Natural killer cell (primary cell): ENCODE measurements at regions not wholly inside any gene's neighbourhood (a gene's known extent, or its start where the extent isn't known, plus 50 kb on each side); places are given as distances from the start of the nearest gene placed in this dataset.

Experiments
- ATAC-seq, 3 donors: fragments of 150-1000 bp in 2 of 3; fragments of 200-7000 bp in 1 of 3; cut with Tn5 transposase; 1 replicate in 1 of 3; 2 replicates in 2 of 3; pipeline ENCODE4 v1.10.0; 2021; ENCODE audit warnings: mild to moderate bottlenecking in 2 of 3, moderate library complexity in 2 of 3
- DNase-seq, 2 donors: peaks; one replicate each; pipeline versions ENCODE4 v3.0.0 to v3.0.0-alpha.2; 2013 to 2021; ENCODE audit warnings: mixed read lengths in 1 of 2
- H3K27ac ChIP-seq: one replicate; pipeline ENCODE4 v1.5.1; 2013; ENCODE audit warnings: mild to moderate bottlenecking, low read length
- H3K27me3 ChIP-seq: one replicate; pipeline ENCODE4 v1.6.1; 2013; ENCODE audit warnings: low read length; ENCODE audit not compliant: control insufficient read depth, insufficient read depth
- H3K36me3 ChIP-seq: one replicate; pipeline ENCODE4 v1.6.1; 2013; ENCODE audit warnings: low read length; ENCODE audit not compliant: control insufficient read depth, insufficient read depth
- H3K4me1 ChIP-seq: one replicate; pipeline ENCODE4 v1.6.1; 2013; ENCODE audit warnings: low read length; ENCODE audit not compliant: control insufficient read depth, insufficient read depth
- H3K4me3 ChIP-seq: one replicate; pipeline ENCODE4 v1.5.1; 2013; ENCODE audit warnings: low read length
- H3K9me3 ChIP-seq: one replicate; pipeline ENCODE4 v1.6.1; 2013; ENCODE audit warnings: low read length; ENCODE audit not compliant: control insufficient read depth, insufficient read depth
- H3K27ac Mint-ChIP-seq, 2 donors: one replicate each; pipeline ENCODE4 v1.8.0; 2022; ENCODE audit warnings: mild to moderate bottlenecking in 2 of 2, mixed read lengths in 2 of 2, moderate library complexity in 1 of 2
- H3K27me3 Mint-ChIP-seq, 2 donors: one replicate each; pipeline ENCODE4 v1.8.0; 2022; ENCODE audit warnings: low read depth in 2 of 2, mixed read lengths in 2 of 2
- H3K36me3 Mint-ChIP-seq: one replicate; pipeline ENCODE4 v1.8.0; 2022; ENCODE audit warnings: mixed read lengths
- H3K4me1 Mint-ChIP-seq, 2 donors: one replicate each; pipeline ENCODE4 v1.8.0; 2022; ENCODE audit warnings: mixed read lengths in 2 of 2
- H3K4me3 Mint-ChIP-seq: one replicate; pipeline ENCODE4 v1.8.0; 2022; ENCODE audit warnings: mild to moderate bottlenecking, moderate library complexity, mixed read lengths
- H3K9me3 Mint-ChIP-seq, 2 donors: one replicate each; pipeline ENCODE4 v1.8.0; 2022; ENCODE audit warnings: mixed read lengths in 2 of 2
- CTCF ChIP-seq: fragments of 200-600 bp; IDR thresholded peaks from one replicate; pipeline ENCODE4 v1.8.0; 2022; ENCODE audit warnings: antibody characterized with exemption
- WGBS: methylation state at CpG from one replicate; pipeline ENCODE4 v1.1.7; 2013; ENCODE audit warnings: missing lambda C conversion rate; ENCODE audit not compliant: insufficient coverage; 5-methylcytosine and 5-hydroxymethylcytosine counted together
- intact Hi-C: fragments of 100-400 bp; cut with micrococcal nuclease; formaldehyde crosslinking; loops from one replicate; pipeline ENCODE4 v1.14.2; 2022

- Mint-ChIP-seq H3K4me1 (no peaks in the 10 kb centered on the region), H3K9me3 (peaks cover 3 to 6% of the 10 kb centered on the region in 2 donors), H3K36me3 (no peaks in the 10 kb centered on the region), H3K4me3 (no peak overlapping the region), H3K27me3 (no peaks in the 10 kb centered on the region), H3K27ac (no peak overlapping the region)
- Histone ChIP-seq H3K36me3 (no peaks in the 10 kb centered on the region), H3K4me1 (no peaks in the 10 kb centered on the region), H3K9me3 (peaks cover 3% of the 10 kb centered on the region), H3K27me3 (no peaks in the 10 kb centered on the region), H3K27ac (no peak overlapping the region), H3K4me3 (no peak overlapping the region)
- 68% methylated on average over 2 of the region's 2 CpGs for WGBS
- no peak for TF ChIP-seq CTCF
- ATAC-seq (no peak), DNase-seq (no peak)
- intact Hi-C loops: no loop called here
Observed at GRCh38 chr4:27194599-27195176, 334.0 kb downstream of the STIM2 start.

GRCh38 chr4:27198246-27198645 lies 337.6 kb downstream of the STIM2 start:
- WGBS: 13% methylated on average over 2 of the region's 2 CpGs
- H3K27me3 Mint-ChIP-seq: no peaks in the 10 kb centered on the region
- no peaks in the 10 kb centered on the region for H3K36me3 Mint-ChIP-seq
- no peak overlapping the region for H3K4me3 Mint-ChIP-seq
- no peak overlapping the region for H3K27ac ChIP-seq
- H3K9me3 Mint-ChIP-seq: peaks cover 3 to 6% of the 10 kb centered on the region in 2 donors
- H3K4me3 ChIP-seq: no peak overlapping the region
- TF ChIP-seq CTCF: no peak
- no peaks in the 10 kb centered on the region for H3K27me3 ChIP-seq
- no peak overlapping the region for H3K27ac Mint-ChIP-seq
- H3K4me1 ChIP-seq: no peaks in the 10 kb centered on the region
- H3K36me3 ChIP-seq: no peaks in the 10 kb centered on the region
- intact Hi-C loops: no loop called here
- no peaks in the 10 kb centered on the region for H3K9me3 ChIP-seq
- no peaks in the 10 kb centered on the region for H3K4me1 Mint-ChIP-seq
- DNase-seq: no peak
- no peak for ATAC-seq

- 88% methylated on average over 2 of the region's 2 CpGs for WGBS
- H3K27ac ChIP-seq: no peak overlapping the region
- H3K27me3 ChIP-seq: no peaks in the 10 kb centered on the region
- Mint-ChIP-seq H3K9me3 (peaks cover 3 to 6% of the 10 kb centered on the region in 2 donors), H3K4me3 (no peak overlapping the region), H3K4me1 (no peaks in the 10 kb centered on the region), H3K27me3 (no peaks in the 10 kb centered on the region), H3K27ac (no peak overlapping the region), H3K36me3 (no peaks in the 10 kb centered on the region)
- H3K9me3 ChIP-seq: no peaks in the 10 kb centered on the region
- no peaks in the 10 kb centered on the region for H3K4me1 ChIP-seq
- ATAC-seq (no peak), DNase-seq (no peak)
- intact Hi-C loops: no loop called here
- no peaks in the 10 kb centered on the region for H3K36me3 ChIP-seq
- no peak overlapping the region for H3K4me3 ChIP-seq
- TF ChIP-seq CTCF: no peak
Observed at GRCh38 chr4:27198971-27199370, 338.3 kb downstream of the STIM2 start.

- intact Hi-C loops: no loop called here
- Mint-ChIP-seq H3K9me3 (no peaks in the 10 kb centered on the region), H3K36me3 (no peaks in the 10 kb centered on the region), H3K4me1 (no peaks in the 10 kb centered on the region), H3K4me3 (no peak overlapping the region), H3K27me3 (no peaks in the 10 kb centered on the region), H3K27ac (no peak overlapping the region)
- Histone ChIP-seq H3K4me3 (no peak overlapping the region), H3K9me3 (no peaks in the 10 kb centered on the region), H3K4me1 (no peaks in the 10 kb centered on the region), H3K27me3 (no peaks in the 10 kb centered on the region), H3K36me3 (no peaks in the 10 kb centered on the region), H3K27ac (no peak overlapping the region)
- TF ChIP-seq CTCF: no peak
- ATAC-seq (no peak), DNase-seq (no peak)
Observed at GRCh38 chr4:27206009-27206408, 345.4 kb downstream of the STIM2 start.
